Motor neuron (in vitro differentiated cells): ENCODE measurements at regions not wholly inside any gene's neighbourhood (a gene's known extent, or its start where the extent isn't known, plus 50 kb on each side); places are given as distances from the start of the nearest gene placed in this dataset.
A peak's percentile ranks its signal among the peaks of the same experiment; 100 is the strongest.

Experiments
- ATAC-seq, 8 experiments: fragments of 200-7000 bp; cut with Tn5 transposase; replicated peaks in 6 of 8; 2 replicates each; pipeline ENCODE4 v1.8.0; 2021; ENCODE audit warnings: mild to moderate bottlenecking in 8 of 8, moderate library complexity in 8 of 8
- H3K27ac ChIP-seq, 2 donors: fragments of 250-450 bp; sonication (Bioruptor Pico); 2 replicates each; pipeline ENCODE4 v1.9.0; 2021; ENCODE audit warnings: antibody characterized with exemption in 2 of 2, mild to moderate bottlenecking in 2 of 2, moderate library complexity in 1 of 2
- H3K4me1 ChIP-seq, 2 donors: fragments of 250-450 bp; sonication (Bioruptor Pico); replicated peaks in 1 of 2; 2 replicates each; pipeline ENCODE4 v1.6.1; 2021; ENCODE audit warnings: antibody characterized with exemption in 2 of 2, mild to moderate bottlenecking in 2 of 2, moderate library complexity in 1 of 2
- H3K4me3 ChIP-seq, 5 donors: fragments of 250-450 bp; sonication (Bioruptor Pico); 2 replicates each; pipeline ENCODE4 v1.9.0; 2021; ENCODE audit warnings: antibody characterized with exemption in 5 of 5, mild to moderate bottlenecking in 5 of 5, moderate library complexity in 4 of 5
- WGBS, 10 experiments: fragments of 450-650 bp; shearing (Covaris generic); methylation state at CpG; one replicate each; pipeline ENCODE4 v1.0.0; 2022; 5-methylcytosine and 5-hydroxymethylcytosine counted together
- in situ Hi-C, 9 experiments: fragments of 400-800 bp; cut with MboI; loops; one replicate each; pipeline ENCODE4 v1.15.0; 2021; ENCODE audit warnings: low sequenced_read_pairs in 9 of 9, low pct_unique_long_range_greater_than_20kb in 2 of 9; ENCODE audit not compliant: unreplicated experiment in 9 of 9

DNA sequence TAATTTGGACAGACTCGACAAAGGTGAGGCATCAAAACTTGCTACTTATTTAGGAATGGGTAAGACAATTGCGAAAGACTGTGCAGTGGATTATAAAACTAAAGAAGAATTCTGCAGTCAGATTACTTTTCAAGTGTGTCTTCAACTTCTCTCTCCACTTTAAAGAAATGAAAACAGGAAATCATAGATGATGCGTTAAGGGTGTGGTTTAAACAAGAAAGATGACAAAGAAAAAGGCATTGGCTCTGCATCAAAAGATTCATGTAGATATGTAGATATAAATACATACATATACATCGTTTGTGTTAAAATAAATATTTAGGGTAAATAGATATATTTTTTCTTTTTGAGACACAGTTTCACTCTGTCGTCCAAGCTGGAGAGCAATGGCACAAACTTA is 74.6 kb upstream of the PARP11 start:
- WGBS, 10 experiments = 21 to 100% (median 86%) methylated on average over 4 to 5 of the region's 5 CpGs

DNA sequence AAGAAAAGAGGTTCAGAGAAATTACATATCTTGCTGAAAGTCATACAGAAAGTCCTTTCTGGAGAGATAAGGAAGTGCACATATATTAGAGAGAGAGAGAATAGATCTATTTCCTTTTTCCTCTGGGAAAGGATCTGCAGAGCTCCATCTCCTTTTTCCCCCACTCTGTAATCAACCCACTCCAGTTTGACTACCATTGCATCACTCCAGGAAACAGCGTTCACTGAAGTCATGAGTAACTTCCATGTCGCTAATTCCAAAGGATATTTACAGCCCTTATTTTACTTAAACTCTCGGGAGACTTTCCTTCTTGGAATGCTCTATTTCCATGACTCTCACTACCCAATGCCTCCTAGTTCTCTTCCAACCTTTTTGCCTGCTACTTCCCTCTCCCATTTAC is 72.5 kb upstream of the PARP11 start:
- Histone ChIP-seq H3K27ac (no peak overlapping the region), H3K4me1 (peaks cover 15 to 16% of the 10 kb centered on the region in 2 donors), H3K4me3 (no peak overlapping the region)
- 13 to 100% (median 53%) methylated on average over 1 to 3 of the region's 3 CpGs for WGBS, 10 experiments
- ATAC-seq = peak in 1 of 8 experiments; percentile 24
- in situ Hi-C loops = no loop called here

More for the DNA sequence above, 74.6 kb upstream of the PARP11 start:
- Histone ChIP-seq H3K27ac (no peak overlapping the region), H3K4me1 (peaks cover 15 to 16% of the 10 kb centered on the region in 2 donors), H3K4me3 (no peak overlapping the region)
- in situ Hi-C loops = no loop called here
- peak in 1 of 8 experiments; percentile 38 for ATAC-seq

DNA sequence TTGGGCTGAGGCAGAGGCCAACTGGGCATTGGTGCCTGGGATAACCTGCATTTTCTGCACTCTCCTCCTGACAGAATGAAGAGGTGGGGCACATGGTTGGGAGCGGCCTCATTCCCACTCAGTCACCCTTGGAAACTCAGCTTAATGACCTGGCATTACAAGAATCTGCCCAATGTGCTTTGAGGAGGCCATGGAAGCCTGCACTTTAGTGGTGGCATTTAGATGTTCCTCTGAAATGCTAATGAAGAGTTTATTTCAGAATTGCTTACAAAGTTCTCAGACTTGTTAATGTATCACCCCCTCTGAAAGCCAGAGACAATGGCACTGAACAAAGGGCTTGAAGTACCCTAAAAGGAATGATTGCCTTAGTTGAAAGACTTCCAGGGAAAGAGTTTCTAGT is 71.4 kb upstream of the PARP11 start:
- Histone ChIP-seq H3K27ac (no peak overlapping the region), H3K4me1 (peaks cover 15 to 16% of the 10 kb centered on the region in 2 donors), H3K4me3 (no peak overlapping the region)
- in situ Hi-C loops = no loop called here
- ATAC-seq = peak in 5 of 8 experiments; percentile 78 to 94 (median 90)
- 0 to 20% methylated on average over 1 of the region's 1 CpG; no CpG with 5 or more reads in 8 of the 10 experiments for WGBS, 10 experiments

DNA sequence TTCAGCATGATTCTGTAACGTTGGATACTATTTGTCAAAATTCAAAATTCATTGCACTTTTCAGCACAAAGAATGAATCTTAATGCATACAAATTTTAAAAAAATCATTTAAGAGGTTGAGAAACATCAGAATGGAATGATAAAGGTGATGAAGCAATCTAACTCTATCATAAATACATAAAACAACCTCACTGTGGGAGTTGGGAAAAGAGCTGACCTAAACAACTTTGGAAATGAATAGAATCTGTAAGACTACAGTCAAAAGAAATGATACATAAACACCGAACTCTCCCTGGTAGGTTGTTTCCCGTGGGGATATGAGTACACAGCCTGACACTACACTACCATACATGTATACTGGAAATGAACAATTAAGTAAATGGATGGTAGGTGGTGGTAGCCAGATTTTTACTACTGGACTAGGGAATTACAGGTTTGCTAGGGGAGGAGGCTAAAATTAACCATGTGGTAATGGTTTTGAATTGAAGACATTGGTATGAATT is 64.9 kb upstream of the PARP11 start:
- WGBS, 10 experiments = 10 to 100% (median 86%) methylated on average over 2 to 3 of the region's 3 CpGs
- no peak for ATAC-seq
- in situ Hi-C loops = no loop called here

DNA sequence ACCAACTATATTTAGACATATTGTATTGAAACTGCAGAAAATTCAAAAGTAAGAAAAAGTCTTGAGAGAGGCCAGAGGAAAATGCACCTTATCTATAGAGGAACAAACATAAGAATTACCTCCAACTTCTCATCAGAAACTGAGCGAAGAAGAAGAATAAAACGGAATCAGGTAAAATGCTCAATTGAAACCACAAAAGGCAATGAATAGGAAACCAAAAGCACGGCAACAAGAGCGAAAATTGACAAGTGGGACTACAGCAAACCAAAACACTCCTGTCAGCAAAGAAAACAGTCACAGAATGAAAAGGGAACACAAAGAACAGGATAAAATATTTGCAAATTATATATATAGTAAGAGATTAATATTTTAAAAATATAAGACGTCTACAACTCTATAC is 61.9 kb upstream of the PARP11 start:
- no peak overlapping the region for H3K27ac ChIP-seq
- peaks cover 22% of the 10 kb centered on the region in 2 donors for H3K4me1 ChIP-seq
- no peak for ATAC-seq
- in situ Hi-C loops = no loop called here
- no peak overlapping the region for H3K4me3 ChIP-seq
- WGBS, 10 experiments = 41 to 95% (median 78%) methylated on average over 3 to 5 of the region's 5 CpGs

More for the DNA sequence above, 64.9 kb upstream of the PARP11 start:
- no peak overlapping the region for H3K27ac ChIP-seq
- H3K4me3 ChIP-seq = no peak overlapping the region
- no peaks in the 10 kb centered on the region for H3K4me1 ChIP-seq

DNA sequence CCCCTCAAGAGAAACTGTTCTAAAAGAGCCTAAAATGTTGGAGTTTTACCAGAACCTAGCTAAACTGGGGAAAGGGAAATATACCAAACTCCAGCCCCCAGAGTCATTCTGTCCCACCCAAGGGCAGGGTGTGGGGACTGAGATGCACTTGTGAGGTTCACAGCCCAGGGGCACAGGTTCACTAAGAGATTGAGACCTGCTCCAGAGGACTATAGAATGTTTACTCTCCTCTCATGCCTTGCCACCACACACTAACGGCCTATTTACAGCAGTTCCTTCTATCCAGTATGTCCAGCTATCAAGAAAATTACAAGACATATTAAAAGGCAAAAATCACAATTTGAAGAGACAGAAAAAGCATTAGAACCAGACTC is 60.6 kb upstream of the PARP11 start:
- in situ Hi-C loops = no loop called here
- Histone ChIP-seq H3K4me3 (no peak overlapping the region), H3K27ac (no peak overlapping the region), H3K4me1 (peaks cover 34% of the 10 kb centered on the region in 2 donors)
- WGBS, 10 experiments = 13 to 100% (median 80%) methylated on average over 1 of the region's 1 CpG; no CpG with 5 or more reads in 3 of the 10 experiments
- ATAC-seq = no peak

DNA sequence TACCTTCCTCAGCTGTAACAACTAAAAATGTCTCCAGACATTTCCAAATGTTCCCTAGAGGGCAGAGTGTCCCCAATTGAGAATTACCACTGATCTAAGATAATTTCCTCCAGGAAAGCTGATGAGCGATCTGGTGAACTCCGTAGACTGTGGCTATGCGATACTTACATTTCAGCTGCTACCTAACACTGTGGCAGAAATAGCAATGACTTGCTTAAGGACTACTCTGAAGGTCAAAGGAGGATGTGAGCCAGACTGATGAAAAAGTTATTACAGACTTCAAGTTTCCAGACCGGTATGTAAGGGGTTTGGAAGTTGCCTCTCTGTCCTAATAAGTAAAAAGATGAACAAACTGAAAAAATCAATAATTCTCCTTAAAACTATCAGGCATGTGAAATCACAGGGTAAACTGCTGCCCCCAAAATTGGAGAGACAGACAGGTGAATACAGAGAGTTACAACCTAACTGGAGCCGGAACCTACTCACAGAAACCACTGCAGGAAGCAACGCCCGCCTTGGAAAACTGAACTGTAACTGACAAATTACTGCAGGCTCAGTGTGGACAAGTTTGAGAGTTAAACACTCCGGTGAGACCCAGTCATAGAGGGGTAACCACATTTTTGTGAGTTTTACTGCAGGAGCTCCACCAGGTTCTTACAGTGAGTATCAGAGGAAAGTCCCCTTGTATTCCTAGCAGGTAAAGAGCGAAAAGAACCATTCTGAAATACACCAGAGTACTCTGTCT is 60.0 kb upstream of the PARP11 start:
- no peak overlapping the region for H3K4me3 ChIP-seq
- 40 to 100% (median 94%) methylated on average over 1 to 9 of the region's 9 CpGs; no CpG with 5 or more reads in 1 of the 10 experiments for WGBS, 10 experiments
- in situ Hi-C loops = no loop called here
- no peak overlapping the region for H3K27ac ChIP-seq
- ATAC-seq = no peak
- peaks cover 40% of the 10 kb centered on the region in 2 donors for H3K4me1 ChIP-seq

DNA sequence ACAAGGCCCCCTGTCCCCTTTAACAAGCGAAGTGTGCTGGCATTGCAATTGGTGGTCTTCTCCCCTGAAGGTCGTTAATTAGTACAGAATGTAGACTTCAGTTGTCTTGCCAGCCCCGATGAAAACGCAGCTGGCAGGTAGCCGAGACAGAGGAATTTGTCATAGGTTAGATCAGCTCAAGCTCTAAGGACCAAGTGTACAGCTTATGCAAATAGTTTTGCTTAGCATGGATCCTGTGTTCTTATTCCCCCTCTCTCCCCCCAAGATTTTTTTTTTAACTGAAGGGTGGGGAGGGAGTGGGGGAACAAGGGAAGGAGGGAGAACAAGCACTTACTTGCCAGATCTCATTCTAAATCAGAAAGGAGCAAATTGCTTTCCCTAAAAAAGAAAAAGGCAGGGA is 58.6 kb upstream of the PARP11 start:
- H3K27ac ChIP-seq = no peak overlapping the region
- in situ Hi-C loops = no loop called here
- peaks cover 40 to 41% of the 10 kb centered on the region in 2 donors for H3K4me1 ChIP-seq
- WGBS, 10 experiments = 11 to 30% methylated on average over 2 to 3 of the region's 5 CpGs; no CpG with 5 or more reads in 8 of the 10 experiments
- H3K4me3 ChIP-seq = no peak overlapping the region
- peak in 2 of 8 experiments; percentile 17 to 18 for ATAC-seq

DNA sequence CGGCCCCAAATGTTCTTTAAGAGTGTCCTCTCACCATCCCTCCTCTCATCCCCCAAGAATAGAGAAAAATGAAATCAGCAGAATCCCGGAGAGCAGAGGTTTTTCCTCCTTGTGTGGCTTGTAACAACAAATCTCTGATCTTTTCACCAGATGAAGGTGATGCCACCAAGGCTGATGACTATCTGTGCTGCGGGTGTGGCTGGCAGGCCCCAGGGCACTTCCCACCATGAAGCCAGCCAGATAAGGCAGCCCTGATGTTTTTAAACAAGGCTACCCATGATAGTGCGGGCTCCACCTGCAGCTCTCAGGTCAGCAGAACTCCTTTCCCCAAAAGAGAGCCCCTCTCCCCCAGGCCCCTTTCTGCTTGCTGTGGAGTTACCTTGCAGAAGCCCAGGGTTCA is 58.0 kb upstream of the PARP11 start:
- H3K4me3 ChIP-seq = no peak overlapping the region
- H3K27ac ChIP-seq = no peak overlapping the region
- 0 to 90% (median 36%) methylated on average over 1 to 3 of the region's 4 CpGs; no CpG with 5 or more reads in 5 of the 10 experiments for WGBS, 10 experiments
- ATAC-seq = no peak
- H3K4me1 ChIP-seq = peaks cover 40 to 41% of the 10 kb centered on the region in 2 donors
- in situ Hi-C loops = no loop called here

DNA sequence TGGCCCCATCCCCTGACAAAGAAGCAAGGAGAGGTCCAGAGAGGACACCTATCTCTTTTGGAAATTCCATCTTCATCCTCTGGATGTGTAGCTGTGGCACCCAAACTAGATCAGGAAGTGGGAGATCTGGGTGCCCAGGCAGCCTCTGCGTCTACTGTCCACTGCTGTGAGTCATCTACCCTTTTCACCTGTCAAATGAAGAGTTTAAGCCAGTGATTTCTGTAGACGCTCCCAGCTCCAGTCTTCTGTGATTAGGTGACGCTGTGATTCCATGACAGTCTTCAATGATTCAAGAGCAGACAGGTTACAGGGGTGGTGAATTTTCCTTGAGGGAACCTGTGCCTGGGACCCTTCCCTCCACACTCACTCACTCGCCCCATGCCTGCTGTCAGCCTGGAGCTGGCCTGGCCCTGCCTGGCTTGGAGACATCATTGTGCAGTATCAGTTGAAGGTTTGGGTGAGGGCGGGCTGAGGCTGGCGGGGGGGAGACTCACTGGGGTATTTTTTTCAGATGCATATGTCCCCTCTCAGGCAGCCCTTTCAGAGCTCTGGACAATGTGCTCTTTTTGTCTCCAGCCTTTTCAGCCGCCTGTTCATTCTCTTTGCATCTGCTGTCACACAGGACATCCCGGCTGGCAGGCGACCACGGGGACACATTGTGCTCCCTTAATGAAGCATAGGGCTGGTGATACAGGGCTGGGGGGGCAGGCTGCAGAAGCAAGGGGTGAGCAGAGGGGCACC is 56.8 kb upstream of the PARP11 start:
- in situ Hi-C loops = no loop called here
- Histone ChIP-seq H3K4me3 (no peak overlapping the region), H3K4me1 (peaks cover 40 to 41% of the 10 kb centered on the region in 2 donors), H3K27ac (no peak overlapping the region)
- ATAC-seq = peak in 5 of 8 experiments; percentile 86 to 92 (median 91)
- WGBS, 10 experiments = 0 to 80% (median 35%) methylated on average over 1 to 3 of the region's 10 CpGs; no CpG with 5 or more reads in 4 of the 10 experiments

DNA sequence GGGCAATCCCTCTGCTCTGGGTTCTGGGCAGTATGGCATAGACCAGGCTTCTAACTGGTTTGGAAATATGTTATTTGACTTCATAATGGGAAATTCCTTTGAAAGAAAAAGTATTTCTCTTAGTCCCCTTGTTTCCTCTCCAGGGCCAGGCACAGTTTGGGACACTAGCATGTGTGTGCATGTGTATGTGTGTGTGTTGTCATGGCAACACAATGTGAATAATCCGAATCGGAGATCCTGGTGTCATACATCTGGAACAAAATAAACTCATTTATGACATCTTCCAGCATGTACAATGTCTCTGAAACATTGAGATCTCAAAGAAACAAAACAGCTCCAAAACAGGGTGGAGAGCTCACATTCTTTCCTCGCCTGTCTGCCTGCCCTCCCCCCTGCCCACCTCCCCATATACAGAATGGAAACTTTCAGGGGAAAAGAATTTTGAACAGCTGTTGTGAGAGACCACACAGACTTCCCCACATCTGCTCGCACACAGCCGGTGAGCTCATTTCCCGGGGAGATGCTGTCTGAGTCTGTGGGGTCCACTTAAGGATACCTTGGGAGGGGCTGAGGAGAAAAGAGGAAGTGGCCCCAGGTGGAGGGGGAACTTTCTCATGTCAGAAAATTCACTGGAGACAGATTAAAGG is 55.5 kb upstream of the PARP11 start:
- 0 to 43% (median 0%) methylated on average over 1 to 4 of the region's 6 CpGs; no CpG with 5 or more reads in 5 of the 10 experiments for WGBS, 10 experiments
- ATAC-seq = peak in 1 of 8 experiments; percentile 40
- peaks cover 42% of the 10 kb centered on the region in 2 donors for H3K4me1 ChIP-seq
- in situ Hi-C loops = no loop called here
- no peak overlapping the region for H3K27ac ChIP-seq
- no peak overlapping the region for H3K4me3 ChIP-seq

DNA sequence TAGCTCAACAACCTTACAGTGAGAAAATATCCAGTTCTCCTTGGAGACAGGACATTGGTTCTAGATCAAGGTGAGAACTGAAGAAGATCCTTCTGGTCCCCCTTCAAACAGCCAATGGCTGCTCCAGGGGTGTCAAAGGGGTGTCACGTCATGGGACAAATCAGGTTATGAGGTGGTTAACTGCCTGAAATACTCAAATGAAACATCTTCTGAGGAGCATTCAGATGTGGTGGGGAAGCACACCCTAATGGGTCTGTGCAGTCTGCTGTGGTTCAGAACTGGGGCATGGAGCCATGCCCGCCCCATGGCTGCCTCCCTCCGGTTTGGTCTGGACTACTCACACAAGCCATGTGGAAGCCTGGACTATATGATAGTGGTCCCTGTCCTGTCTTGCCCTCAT is 52.4 kb upstream of the PARP11 start:
- WGBS, 10 experiments = 20 to 100% (median 92%) methylated on average over 1 to 3 of the region's 3 CpGs; no CpG with 5 or more reads in 3 of the 10 experiments
- Histone ChIP-seq H3K4me3 (no peak overlapping the region), H3K4me1 (peaks cover 41 to 51% of the 10 kb centered on the region in 2 donors), H3K27ac (no peak overlapping the region)
- in situ Hi-C loops = no loop called here
- ATAC-seq = no peak

DNA sequence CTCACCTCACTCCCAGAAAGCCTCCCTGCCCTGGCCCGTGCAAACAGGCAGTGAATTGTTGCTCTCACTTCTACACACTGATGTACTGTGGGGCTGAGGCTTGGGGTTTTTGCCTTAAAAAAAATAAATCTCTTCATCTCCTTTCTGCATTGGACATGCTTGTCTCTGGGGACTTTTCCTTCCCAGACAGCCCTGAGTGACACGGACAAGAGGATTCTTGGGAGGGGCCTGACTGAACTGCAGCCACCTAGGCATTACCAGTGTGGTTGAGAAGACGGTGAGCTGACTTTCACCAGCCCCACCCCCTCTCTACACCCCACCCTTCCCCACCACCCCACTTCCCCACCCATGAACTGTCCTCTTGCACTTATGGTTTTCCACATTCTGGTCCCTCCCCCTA is 51.6 kb upstream of the PARP11 start:
- no peak for ATAC-seq
- in situ Hi-C loops = no loop called here
- 60% methylated on average over 1 of the region's 3 CpGs; no CpG with 5 or more reads in 9 of the 10 experiments for WGBS, 10 experiments

More for the DNA sequence above, 51.6 kb upstream of the PARP11 start:
- Histone ChIP-seq H3K4me3 (no peak overlapping the region), H3K4me1 (peaks cover 39 to 51% of the 10 kb centered on the region in 2 donors), H3K27ac (no peak overlapping the region)
